Tibial nerve (tissue), 4 donors: ENCODE measurements at regions not wholly inside any gene's neighbourhood (a gene's known extent, or its start where the extent isn't known, plus 50 kb on each side); places are given as distances from the start of the nearest gene placed in this dataset.

Source experiments
- EP300 ChIP-seq, 2 donors: sonication (generic); formaldehyde crosslinking; IDR thresholded peaks; one replicate each; pipeline ENCODE4 v1.6.1; 2017; ENCODE audit warnings: antibody characterized with exemption in 2 of 2, mild to moderate bottlenecking in 1 of 2
- POLR2A ChIP-seq, 2 donors: fragments of 450-650 bp; IDR thresholded peaks; one replicate each; pipeline ENCODE4 v1.6.1; 2017; ENCODE audit warnings: antibody characterized with exemption in 2 of 2, mild to moderate bottlenecking in 2 of 2, moderate library complexity in 2 of 2
- TF ChIP-seq, protein P1 (sequence below), 5 experiments: fragments of 200-600 bp in 3 of 5; fragments of 450-650 bp in 2 of 5; sonication (generic) in 3 of 5; IDR thresholded peaks; one replicate each; pipeline ENCODE4 v1.5.1; 2016 to 2019; ENCODE audit warnings: antibody characterized with exemption in 5 of 5, mild to moderate bottlenecking in 3 of 5, moderate library complexity in 2 of 5

GRCh38 chr13:83496501-83496900 lies 385.8 kb downstream of the SLITRK1 start:
- TF ChIP-seq, protein P1, sequence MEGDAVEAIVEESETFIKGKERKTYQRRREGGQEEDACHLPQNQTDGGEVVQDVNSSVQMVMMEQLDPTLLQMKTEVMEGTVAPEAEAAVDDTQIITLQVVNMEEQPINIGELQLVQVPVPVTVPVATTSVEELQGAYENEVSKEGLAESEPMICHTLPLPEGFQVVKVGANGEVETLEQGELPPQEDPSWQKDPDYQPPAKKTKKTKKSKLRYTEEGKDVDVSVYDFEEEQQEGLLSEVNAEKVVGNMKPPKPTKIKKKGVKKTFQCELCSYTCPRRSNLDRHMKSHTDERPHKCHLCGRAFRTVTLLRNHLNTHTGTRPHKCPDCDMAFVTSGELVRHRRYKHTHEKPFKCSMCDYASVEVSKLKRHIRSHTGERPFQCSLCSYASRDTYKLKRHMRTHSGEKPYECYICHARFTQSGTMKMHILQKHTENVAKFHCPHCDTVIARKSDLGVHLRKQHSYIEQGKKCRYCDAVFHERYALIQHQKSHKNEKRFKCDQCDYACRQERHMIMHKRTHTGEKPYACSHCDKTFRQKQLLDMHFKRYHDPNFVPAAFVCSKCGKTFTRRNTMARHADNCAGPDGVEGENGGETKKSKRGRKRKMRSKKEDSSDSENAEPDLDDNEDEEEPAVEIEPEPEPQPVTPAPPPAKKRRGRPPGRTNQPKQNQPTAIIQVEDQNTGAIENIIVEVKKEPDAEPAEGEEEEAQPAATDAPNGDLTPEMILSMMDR (IDR thresholded peaks at IDR 0.05), result no peak
- TF ChIP-seq POLR2A (IDR thresholded peaks at IDR 0.05) (no peak), EP300 (IDR thresholded peaks at IDR 0.05) (no peak)
